H1 (cell line): ENCODE measurements at regions not wholly inside any gene's neighbourhood (a gene's known extent, or its start where the extent isn't known, plus 50 kb on each side); places are given as distances from the start of the nearest gene placed in this dataset.

Source experiments
- CHD2 ChIP-seq: IDR thresholded peaks from 2 replicates; pipeline ENCODE4 v1.6.1; 2012; ENCODE audit warnings: low read length, improper control_type of control experiment
- EZH2 ChIP-seq: fragments of 200-600 bp; sonication (generic); IDR thresholded peaks from 2 replicates; pipeline ENCODE4 v1.7.1; 2012; ENCODE audit warnings: low read depth, mild to moderate bottlenecking, moderate library complexity, low read length, inconsistent platforms; ENCODE audit not compliant: severe bottlenecking
- HDAC6 ChIP-seq: IDR thresholded peaks from one replicate; pipeline ENCODE4 v1.7.1; 2012; ENCODE audit warnings: low read depth, mild to moderate bottlenecking, inconsistent platforms, low read length, moderate library complexity
- POLR2AphosphoS5 ChIP-seq: IDR thresholded peaks from 2 replicates; pipeline ENCODE4 v1.6.1; 2011; ENCODE audit warnings: low read depth, low read length
- RAD21 ChIP-seq, 2 experiments: IDR thresholded peaks in 1 of 2; conservative IDR thresholded peaks in 1 of 2; 2 replicates each; pipeline ENCODE4 v1.6.1; 2011; ENCODE audit warnings: low read depth in 2 of 2, low read length in 2 of 2, improper control_type of control experiment in 1 of 2, inconsistent platforms in 1 of 2, mild to moderate bottlenecking in 1 of 2, moderate library complexity in 1 of 2
- SP2 ChIP-seq: IDR thresholded peaks from 2 replicates; pipeline ENCODE4 v1.6.1; 2012; ENCODE audit warnings: mild to moderate bottlenecking, low read length, inconsistent platforms
- YY1 ChIP-seq: IDR thresholded peaks from 2 replicates; pipeline ENCODE4 v1.6.1; 2011; ENCODE audit warnings: low read depth, mild to moderate bottlenecking, low read length
- ZNF274 ChIP-seq: IDR thresholded peaks from 2 replicates; pipeline ENCODE4 v1.7.0; 2012; ENCODE audit warnings: low read length, borderline replicate concordance; ENCODE audit errors: extremely low read depth
- TF ChIP-seq, protein P1 (sequence below), 3 experiments: IDR thresholded peaks; 1 replicate in 2 of 3; 2 replicates in 1 of 3; pipeline versions ENCODE4 v1.5.1 to v1.6.1; 2011; ENCODE audit warnings: low read length in 3 of 3, mild to moderate bottlenecking in 3 of 3, inconsistent platforms in 2 of 3, low read depth in 1 of 3, moderate library complexity in 1 of 3; ENCODE audit not compliant: insufficient read depth in 1 of 3; ENCODE audit errors: control extremely low read depth in 1 of 3

DNA sequence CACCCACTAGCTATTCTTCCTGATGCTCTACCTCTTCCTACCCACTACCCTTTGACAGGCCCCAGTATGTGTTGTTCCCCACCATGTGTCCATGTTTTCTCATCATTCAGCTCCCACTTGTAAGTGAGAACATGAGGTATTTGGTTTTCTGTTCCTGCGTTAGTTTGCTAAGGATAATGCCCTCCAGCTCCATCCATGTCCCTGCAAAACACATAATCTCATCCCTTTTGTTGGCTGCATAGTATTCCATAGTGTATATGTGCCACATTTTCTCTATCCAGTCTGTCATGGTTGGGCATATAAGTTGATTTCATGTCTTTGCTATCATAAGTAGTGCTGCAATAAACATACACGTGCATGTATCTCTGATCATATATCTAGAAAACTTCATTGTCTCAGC is 218.3 kb upstream of the STXBP5 start:
- TF ChIP-seq, protein P1, sequence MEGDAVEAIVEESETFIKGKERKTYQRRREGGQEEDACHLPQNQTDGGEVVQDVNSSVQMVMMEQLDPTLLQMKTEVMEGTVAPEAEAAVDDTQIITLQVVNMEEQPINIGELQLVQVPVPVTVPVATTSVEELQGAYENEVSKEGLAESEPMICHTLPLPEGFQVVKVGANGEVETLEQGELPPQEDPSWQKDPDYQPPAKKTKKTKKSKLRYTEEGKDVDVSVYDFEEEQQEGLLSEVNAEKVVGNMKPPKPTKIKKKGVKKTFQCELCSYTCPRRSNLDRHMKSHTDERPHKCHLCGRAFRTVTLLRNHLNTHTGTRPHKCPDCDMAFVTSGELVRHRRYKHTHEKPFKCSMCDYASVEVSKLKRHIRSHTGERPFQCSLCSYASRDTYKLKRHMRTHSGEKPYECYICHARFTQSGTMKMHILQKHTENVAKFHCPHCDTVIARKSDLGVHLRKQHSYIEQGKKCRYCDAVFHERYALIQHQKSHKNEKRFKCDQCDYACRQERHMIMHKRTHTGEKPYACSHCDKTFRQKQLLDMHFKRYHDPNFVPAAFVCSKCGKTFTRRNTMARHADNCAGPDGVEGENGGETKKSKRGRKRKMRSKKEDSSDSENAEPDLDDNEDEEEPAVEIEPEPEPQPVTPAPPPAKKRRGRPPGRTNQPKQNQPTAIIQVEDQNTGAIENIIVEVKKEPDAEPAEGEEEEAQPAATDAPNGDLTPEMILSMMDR (IDR thresholded peaks at IDR 0.05; ENCODE audit: control extremely low read depth in 1 of 3, insufficient read depth in 1 of 3, low read depth in 1 of 3, low read length in 3 of 3): no peak
- no peak for TF ChIP-seq POLR2AphosphoS5
- TF ChIP-seq ZNF274: no peak
- no peak for TF ChIP-seq SP2
- TF ChIP-seq HDAC6: no peak
- TF ChIP-seq CHD2: no peak
- no peak for TF ChIP-seq EZH2
- no peak for TF ChIP-seq YY1
- TF ChIP-seq RAD21 (IDR thresholded peaks at IDR 0.05 in 1 of 2, conservative IDR thresholded peaks at IDR 0.05 in 1 of 2; ENCODE audit: low read depth in 2 of 2, low read length in 2 of 2): no peak
